Activated CD8-positive, alpha-beta memory T cell treated with anti-CD3 and anti-CD28 coated beads, Interleukin-2, amount 50 U/mL, for 48 hours (primary cell): ENCODE measurements at regions not wholly inside any gene's neighbourhood (a gene's known extent, or its start where the extent isn't known, plus 50 kb on each side); places are given as distances from the start of the nearest gene placed in this dataset.

Experiments used
- DNase-seq: peaks from one replicate; pipeline ENCODE4 v3.0.0-alpha.2; 2020

GRCh38 chr1:221832617-221833016 lies 90.7 kb upstream of the DUSP10 start:
- no peak for DNase-seq

GRCh38 chr1:221832151-221832550 lies 90.3 kb upstream of the DUSP10 start:
- no peak for DNase-seq

GRCh38 chr1:221829327-221830015 lies 87.6 kb upstream of the DUSP10 start:
- no peak for DNase-seq

GRCh38 chr1:221827307-221827642 lies 85.4 kb upstream of the DUSP10 start:
- no peak for DNase-seq

- DNase-seq, result no peak
Measured at GRCh38 chr1:221824909-221825308, 83.0 kb upstream of the DUSP10 start.

- no peak for DNase-seq
Measured at GRCh38 chr1:221824025-221824424, 82.1 kb upstream of the DUSP10 start.

GRCh38 chr1:221823561-221823960 lies 81.7 kb upstream of the DUSP10 start:
- DNase-seq, result no peak

GRCh38 chr1:221823149-221823548 lies 81.3 kb upstream of the DUSP10 start:
- DNase-seq, result no peak

GRCh38 chr1:221822591-221822990 lies 80.7 kb upstream of the DUSP10 start:
- no peak for DNase-seq

- DNase-seq, result no peak
Measured at GRCh38 chr1:221816899-221817298, 75.0 kb upstream of the DUSP10 start.

GRCh38 chr1:221815660-221816059 lies 73.8 kb upstream of the DUSP10 start:
- DNase-seq, result no peak

- DNase-seq, result no peak
Measured at GRCh38 chr1:221813887-221814286, 72.0 kb upstream of the DUSP10 start.

GRCh38 chr1:221812905-221813597 lies 71.2 kb upstream of the DUSP10 start:
- no peak for DNase-seq

- DNase-seq, result no peak
Measured at GRCh38 chr1:221812088-221812752, 70.3 kb upstream of the DUSP10 start.

GRCh38 chr1:221810406-221810805 lies 68.5 kb upstream of the DUSP10 start:
- DNase-seq, result no peak

- no peak for DNase-seq
Measured at GRCh38 chr1:221809091-221810029, 67.5 kb upstream of the DUSP10 start.

GRCh38 chr1:221806984-221807383 lies 65.1 kb upstream of the DUSP10 start:
- no peak for DNase-seq

- no peak for DNase-seq
Measured at GRCh38 chr1:221806236-221806635, 64.3 kb upstream of the DUSP10 start.

GRCh38 chr1:221805121-221805520 lies 63.2 kb upstream of the DUSP10 start:
- no peak for DNase-seq

- no peak for DNase-seq
Measured at GRCh38 chr1:221804303-221804702, 62.4 kb upstream of the DUSP10 start.

- DNase-seq, result no peak
Measured at GRCh38 chr1:221801773-221802516, 60.1 kb upstream of the DUSP10 start.

- DNase-seq, result no peak
Measured at GRCh38 chr1:221801251-221801661, 59.4 kb upstream of the DUSP10 start.
